Activated T-helper 1 cell treated with Interleukin-2 at 50 U/mL for 16 hours (primary cell): ENCODE measurements at regions not wholly inside any gene's neighbourhood (a gene's known extent, or its start where the extent isn't known, plus 50 kb on each side); places are given as distances from the start of the nearest gene placed in this dataset.
"Not testable (repeated sequence)": the region's sequence is repeated elsewhere in the genome, so short reads cannot be mapped to it uniquely, and the experiment has no call there.

Experiments used
- DNase-seq: peaks from one replicate; pipeline ENCODE4 v3.0.0-alpha.2; 2020; ENCODE audit warnings: low read depth

DNA sequence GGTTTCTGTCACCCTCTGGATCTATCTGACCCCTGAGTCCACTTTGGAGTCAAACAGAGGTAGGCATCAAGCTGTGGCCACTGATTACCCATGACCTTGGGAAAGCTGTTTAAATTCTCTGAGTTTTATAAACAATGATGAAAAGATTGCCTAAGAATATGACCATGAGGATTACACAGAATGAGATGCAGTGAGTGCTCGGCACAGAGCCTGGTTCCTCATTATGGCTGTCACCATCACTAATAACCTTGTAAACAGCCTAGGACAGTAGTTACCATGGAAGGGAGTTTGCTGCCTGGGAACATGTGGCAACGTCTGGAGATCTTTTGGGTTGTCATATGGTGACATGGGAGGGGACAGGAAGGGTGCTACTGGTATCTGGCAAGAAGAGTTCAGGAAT is 248.3 kb upstream of the KAZN start:
- no peak for DNase-seq

DNA sequence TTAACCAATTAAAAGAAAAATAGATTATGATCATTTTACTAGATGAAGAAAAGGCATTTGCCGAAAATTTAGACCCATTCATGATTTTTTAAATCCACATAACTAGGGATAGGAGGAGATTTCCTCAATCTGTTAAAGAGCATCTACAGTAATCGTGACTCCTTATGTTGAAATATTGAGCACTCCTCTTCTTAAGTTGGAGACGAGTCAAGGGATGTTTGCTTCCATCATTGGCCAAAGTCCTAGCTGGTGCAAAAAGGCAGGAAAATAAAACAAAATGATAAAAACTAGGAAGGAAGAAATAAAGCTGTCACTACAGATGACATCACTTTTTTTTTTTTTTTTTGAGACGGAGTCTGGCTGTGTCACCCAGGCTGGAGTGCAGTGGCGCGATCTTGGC is 245.6 kb upstream of the KAZN start:
- no peak for DNase-seq

DNA sequence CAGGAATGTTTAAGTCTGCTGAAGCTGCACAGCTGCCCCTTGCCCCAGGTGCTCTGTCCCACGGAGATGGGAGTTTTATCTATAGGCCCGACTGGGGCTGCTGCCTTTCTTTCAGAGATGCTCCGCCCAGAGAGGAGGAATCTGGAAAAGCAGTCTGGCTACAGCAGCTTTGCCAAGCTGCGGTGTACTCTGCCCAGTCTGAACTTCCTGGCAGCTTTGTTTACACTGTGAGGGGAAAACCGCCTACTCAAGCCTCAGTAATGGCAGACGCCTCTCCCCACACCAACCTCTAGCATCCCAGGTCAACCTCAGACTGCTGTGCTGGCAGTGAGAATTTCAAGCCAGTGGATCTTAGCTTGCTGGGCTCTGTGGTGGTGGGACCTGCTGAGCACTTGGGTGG is 237.5 kb upstream of the KAZN start:
- not testable (repeated sequence) for DNase-seq

DNA sequence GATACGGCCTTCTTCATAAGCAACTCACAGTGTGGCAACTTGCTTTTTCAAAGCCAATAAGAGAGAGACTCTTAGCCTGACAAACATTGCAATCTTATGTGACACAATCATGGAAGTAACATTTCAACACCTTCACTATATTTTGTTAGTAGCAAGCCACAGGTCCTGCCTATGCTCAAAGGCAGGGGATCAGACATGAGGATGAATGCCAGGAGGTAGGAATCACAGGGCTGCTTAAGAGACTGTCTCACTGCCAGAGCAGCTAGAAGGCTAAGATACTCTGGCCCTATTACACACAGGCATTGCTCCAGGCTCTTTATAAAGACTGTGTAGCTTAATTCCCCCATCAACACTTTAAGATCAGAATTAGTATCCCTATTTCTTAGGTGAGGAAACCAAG is 236.2 kb upstream of the KAZN start:
- no peak for DNase-seq

DNA sequence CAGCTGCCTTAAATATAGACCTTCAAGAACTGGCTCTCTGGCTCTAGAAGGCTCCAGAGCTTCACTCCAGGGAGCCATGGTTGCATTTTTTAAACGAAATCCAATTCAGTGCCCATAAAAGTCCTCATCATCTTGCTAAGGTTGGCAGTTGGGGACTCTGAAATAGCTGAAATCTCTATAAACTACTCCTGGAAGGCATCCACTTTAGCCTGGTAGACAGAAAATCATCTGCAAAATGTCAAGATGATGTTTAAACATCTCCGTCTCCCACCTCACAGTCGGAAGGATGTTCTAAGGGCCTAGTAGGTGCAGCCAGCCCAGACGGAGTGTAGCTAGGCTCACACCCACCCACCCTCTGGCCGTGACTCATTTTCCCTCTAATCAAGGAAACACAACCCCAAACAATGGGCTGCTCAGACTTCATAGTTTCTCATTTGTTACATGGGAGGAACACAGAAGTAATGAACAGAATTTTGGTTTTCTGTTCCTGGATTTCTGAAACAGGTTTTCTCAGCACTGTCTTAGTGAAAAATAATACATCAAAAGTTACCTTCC is 235.4 kb upstream of the KAZN start:
- DNase-seq: no peak

DNA sequence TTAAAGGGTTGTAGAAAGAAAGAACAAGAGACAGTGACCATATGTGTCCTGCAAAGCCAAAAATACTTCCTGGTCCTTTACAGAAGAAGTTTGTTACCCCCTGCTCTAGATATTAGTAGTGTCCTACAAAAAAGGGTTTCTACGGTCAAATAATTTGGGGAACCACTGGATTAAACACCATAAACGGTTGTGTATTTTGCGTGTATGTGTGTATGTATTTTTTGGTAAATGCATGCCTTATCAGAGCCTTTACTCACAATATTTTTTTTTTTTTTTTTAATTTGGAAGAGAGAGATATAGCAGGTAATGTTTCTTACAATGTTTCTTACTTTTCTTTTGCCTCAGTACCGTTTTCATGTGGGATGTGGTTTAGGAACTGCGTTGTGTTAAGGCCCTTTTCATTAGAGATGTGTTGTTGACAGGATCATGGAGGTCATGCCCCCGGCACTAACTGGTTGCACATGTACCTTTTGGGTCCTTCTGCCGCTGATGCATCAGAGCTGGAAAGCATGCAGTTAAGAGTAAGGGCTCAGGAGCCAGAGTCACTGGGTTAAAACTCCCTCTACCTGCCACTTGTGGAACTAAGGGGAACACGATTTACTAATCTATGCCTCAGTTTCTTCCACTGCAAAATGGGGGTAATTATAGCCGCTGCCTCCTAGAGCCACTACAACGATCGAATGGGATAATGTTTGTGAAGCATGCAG is 234.6 kb upstream of the KAZN start:
- DNase-seq: no peak

DNA sequence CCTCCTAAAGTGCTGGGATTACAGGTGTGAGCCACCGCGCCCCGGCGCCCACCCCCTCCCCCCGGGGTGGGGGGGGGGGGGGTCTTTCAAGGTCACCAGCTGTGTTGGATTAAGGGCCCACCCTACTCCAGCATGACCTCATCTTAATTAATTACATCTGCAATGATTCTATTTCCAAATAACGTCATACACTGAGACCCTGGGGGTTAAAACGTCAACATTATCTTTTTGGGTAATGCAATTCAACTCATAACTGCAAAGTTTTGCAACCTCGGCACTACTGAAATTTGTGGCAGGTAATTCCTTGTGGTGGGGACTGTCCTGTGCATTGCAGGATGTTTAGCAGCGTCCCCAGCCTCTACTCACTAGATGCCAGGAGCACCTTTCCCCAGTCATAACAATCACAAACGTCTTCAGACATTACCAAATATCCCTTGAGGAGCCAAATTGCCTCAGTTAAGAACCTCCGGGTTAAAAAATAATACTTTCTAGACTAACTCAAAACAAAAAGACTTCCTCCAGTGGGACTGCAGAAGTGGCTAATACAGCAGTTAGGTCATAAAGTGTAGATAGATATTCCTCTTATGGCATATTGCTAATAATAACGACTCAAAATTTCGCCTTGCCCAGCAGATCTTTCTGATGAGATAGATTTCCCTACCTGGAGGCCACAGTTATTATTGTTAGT is 233.0 kb upstream of the KAZN start:
- DNase-seq: no peak

DNA sequence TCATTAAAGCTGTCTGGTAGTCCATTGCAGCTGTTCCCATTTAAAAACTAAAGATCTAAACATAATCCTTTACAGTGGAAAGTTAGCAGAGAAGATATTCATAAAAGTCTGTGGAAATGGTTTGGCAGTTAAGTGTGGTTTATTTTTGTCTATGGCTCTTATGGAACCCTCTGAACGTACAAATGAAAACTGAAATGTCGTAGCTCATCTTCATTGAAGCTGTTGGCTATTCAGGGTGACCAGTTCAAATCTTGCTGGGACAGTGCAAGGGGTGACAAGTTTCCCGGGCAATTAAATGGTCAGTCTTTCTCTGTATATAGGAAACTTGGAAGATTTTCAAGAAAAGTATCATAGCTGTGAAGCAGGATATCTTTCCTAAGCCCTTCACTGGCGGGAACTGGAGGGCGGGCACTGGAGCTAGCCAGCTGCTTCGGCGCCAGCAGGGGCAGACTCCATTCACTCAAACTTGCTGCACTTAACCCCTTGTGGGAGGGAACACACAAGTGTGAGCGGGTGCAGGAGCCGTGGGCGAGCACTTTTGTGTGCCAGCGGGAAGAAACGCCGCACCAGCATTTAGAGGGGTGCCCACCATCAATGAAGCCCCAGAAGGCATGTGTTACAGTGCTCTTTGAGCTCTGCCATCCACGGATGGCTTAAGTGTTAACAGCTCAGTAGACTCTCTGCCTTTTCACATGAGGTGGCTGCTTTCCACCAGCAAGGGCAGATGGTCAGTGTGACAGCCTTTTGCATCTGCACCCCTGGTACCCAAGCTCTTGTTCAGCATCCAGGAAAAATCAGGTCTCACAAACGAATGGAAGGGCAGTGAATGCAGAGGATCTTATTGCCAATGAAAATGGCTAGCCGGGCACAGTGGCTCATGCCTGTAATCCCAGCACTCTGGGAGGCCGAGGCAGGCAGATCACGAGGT is 232.1 kb upstream of the KAZN start:
- no peak for DNase-seq

DNA sequence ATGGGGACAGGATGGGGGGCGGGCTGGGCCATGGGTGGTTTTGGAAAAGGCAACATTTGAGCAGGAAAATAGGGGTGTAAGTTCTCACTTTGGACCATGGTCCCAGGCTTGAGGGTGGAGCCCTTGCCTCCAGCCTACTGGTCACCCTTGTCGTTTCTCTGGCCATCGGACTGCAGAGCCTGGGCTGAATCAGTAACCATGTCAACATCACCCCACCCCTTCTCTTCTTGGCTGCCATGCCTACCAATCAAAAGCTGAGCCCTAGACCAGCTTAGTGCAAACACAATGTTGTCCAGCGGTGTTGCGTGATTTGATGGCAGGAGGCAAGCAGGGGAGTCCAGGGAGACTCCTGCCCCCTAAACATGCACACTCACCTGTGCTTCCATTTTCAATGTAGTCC is 231.0 kb upstream of the KAZN start:
- DNase-seq: no peak

DNA sequence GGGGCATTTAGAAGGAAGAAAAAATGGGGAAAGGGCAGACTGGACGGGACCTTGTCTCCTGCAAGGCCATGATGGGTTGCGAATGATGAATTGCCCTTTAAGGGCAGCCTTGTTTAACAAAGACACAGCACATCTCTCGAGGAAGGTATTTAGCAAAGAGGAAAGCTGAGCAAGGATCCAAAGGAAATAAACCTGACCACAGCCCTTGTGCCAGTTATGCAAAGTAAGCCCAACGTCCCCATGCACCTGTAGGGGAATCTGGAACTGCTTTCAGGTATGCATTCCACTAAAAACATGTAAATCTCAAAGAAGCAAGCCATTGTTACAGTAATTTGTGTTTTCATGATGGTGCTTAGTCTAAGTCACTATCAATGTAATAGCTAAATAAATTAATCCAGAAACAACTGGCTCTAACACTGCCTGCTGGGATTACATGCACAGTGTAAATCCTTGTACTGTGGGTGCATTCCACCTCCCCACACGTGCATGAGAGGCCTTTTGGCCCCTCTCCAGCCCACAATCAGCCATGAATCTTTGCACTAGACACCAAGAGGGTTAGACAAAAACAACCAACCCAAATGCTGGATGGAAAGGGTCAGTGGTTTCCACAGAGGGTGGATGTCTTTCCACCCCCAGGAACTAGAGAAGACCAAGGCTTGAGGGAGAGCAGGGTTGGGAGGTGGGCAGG is 228.8 kb upstream of the KAZN start:
- DNase-seq: no peak

DNA sequence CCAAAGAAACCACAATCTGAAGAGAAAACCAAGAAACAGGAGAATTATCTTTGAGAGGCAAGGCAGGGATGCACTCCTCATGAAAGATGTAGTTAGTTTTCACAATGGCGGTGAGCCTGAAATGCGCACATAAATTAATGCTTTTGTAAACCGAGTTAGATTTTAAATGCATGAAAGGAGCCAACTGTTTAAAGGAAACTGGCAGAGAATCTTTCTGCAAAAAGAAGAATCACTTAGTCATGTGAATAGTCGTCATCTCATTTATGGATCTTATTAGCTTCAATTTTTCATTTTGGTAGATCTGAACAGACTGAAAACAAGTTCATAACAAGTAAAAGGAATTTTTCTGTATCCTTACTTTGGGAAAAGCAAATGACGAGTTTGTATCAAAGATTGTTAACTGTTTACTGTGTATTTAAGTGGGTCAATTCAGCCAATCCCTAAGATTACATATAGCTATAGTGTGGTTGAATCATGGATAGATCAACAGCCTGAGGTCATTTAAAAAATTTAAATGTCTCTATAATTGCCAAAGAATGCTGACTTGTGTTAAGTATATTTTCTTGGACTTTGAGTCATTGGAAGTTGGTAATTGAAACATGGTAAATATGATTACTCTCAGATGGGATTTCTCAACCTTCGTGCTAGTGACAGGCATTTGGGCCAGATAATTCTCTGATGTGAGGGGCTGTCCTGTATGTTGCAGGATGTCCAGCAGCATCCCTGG is 226.6 kb upstream of the KAZN start:
- DNase-seq: no peak

DNA sequence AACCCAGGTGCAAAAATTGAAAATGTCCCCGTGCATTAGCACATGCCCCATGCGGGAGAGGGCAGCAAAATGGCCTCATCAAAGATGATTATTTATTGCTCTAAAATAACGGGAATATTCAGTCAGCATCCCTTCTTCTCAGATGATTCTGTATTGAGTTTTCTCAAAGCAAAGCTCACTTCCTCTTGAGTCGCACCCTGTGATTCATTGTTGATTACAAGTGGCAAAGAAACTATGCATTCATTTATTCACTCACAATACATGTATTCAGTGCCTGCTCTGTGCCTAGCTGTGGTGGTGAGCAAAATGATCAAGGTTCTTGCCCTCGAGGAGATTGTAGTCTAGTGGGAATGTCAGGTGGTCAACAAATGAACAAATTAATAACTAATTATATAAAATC is 226.0 kb upstream of the KAZN start:
- DNase-seq: no peak

DNA sequence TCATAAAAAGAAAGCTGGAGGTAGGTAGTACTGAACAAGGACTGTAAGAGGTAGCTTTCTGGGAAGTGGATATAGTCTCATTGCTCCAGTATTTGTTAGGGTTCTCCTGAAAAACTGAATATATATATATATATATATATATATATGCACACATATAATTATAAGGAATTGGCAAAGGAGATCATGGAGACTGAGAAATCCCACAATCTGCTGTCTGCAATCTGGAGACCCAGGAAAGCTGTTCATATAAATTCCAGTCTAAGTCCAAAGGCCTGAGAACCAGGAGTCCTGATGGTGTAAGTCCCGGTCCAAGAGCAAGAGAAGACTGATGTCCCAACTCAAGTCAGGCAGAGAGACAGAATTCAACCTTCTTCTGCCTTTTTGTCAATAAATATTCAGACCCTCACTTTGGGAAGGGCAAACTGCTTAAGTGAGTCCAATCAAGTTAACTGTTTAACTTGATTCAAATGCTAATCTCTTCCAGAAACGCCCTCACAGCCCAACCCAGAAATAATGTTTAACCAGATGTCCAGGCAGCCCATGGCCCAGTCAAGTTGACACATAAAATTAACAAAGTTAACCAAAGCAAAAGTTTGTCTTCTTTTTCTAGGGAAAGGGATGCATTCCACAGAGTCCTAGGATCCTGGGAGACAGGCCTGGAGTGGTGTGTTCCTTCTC is 225.3 kb upstream of the KAZN start:
- DNase-seq: no peak

DNA sequence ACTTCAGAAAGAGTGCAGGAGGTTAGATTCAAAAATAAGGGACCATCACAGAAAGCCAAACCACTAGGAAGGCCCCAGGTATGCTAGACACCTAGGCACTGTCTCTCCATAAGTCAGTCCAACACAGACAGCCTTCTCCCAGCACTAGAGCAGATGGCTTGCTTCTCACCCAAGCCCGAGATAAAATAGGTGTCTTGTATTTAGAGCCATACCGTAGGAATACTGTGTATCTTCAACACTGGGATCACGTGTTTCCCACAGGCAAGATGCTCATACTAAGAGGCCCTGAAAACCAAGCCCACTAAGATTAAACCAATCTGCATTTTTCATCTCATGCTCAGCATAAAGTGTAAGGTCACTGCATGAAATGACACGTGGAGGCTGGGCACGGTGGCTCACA is 223.3 kb upstream of the KAZN start:
- DNase-seq: no peak

DNA sequence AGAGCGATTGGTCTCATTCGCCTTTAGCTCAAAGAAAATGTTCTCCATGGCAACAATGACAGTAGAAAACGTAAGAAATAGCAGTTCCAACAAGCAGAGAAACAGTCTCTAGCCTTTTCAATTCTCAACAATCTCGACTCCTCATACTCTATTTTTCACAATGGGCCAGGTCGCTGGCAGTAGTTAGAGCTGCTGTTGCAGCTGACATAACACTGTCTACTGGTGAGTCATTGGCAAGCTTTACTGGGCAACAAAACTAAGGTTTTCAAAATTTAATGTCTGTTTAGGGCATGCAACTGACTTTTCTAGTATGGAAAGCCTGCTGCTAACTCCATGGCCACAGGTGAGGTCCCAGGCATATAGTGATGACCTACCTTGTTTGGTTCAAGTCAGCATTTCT is 221.1 kb upstream of the KAZN start:
- no peak for DNase-seq

DNA sequence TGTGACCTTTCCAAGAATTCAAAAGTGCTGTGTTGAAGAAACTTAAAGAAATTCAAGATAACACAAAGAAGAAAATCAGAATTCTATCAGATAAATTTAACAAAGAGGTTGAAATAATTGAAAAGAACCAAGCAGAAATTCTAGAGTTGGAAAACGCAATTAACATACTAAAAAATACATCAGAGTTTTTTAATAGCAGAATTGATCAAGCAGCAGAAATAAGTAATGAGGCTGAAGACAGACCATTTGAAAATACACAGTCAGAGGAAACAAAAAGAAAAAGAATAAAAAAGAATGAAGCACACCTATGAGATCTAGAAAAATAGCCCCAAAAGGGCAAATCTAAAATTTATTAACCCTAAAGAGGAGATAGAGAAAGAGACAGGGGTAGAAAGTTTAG is 218.1 kb upstream of the KAZN start:
- no peak for DNase-seq

DNA sequence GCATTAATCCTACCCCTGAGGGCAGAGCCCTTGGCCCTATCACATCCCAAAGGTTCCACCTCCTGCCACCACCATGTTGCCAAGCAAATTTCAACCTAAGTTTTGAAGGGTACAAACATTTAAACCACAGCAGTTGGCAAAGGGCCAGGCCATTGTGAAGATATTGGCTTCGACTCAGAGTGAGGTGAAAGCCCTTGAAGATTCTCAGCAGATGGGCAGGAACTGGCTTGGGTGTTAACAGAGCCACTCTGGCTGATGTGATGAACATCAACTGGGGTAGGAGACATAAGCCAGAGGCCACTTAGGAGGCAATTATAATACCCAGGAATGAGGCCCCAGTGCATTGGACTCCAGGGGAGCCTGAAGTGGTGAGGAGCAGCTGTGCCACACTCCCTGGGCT is 207.7 kb upstream of the KAZN start:
- DNase-seq: no peak

DNA sequence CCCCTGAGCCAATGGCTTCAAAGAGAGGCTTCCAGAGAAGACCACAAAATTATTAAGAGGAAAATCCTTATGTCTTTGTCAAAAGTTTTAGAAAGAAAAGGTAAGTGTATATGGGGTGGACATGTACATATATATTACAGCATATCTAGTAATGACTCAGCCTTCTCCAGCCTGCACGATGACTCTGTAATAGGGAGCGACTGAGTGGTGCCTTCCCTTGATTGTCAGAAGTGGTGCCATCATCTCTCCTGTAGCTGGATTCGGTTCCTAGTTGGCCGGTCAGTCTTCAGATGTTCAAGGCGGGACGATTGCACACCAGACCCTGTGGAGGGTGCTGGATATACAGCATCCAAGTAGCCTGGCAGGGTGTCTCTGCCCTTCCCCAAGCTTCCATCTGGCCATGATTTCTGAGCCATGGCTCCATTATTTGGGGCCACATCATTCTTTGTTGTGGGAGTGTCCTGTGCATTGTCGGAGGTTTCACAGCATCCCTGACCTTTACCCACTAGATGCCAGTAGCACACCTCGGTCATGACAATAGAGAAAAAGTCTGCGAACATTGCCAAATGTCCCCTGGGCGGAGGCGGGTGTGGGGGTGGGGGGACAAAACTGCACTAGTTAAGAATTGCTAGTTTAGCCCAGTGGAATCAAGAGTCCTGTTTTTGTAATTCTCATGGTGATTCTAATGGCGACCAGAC is 206.2 kb upstream of the KAZN start:
- no peak for DNase-seq

DNA sequence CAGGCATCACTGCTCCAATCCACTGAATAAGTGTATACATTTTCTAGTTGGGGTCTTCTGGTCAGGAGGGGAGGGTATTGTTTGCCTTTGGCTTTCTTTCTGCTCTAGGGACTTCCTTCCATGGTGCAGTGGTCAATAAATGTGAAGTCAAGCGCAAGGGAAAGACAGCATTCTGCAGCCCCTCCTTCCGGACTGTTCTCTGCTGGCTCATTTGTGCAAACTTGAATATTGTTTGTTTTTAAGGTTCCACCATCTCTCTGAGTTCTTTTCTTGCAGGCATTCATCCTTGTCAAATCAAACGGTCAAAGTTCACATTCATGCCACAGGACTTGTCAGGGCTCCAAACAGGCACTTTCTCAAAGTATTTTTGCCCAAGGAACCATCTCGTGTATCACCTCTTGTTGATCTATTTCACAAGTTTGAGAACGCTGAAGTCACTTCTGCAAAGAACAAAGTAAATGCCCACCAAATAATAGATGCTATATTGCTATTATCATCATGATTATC is 205.6 kb upstream of the KAZN start:
- DNase-seq: no peak

DNA sequence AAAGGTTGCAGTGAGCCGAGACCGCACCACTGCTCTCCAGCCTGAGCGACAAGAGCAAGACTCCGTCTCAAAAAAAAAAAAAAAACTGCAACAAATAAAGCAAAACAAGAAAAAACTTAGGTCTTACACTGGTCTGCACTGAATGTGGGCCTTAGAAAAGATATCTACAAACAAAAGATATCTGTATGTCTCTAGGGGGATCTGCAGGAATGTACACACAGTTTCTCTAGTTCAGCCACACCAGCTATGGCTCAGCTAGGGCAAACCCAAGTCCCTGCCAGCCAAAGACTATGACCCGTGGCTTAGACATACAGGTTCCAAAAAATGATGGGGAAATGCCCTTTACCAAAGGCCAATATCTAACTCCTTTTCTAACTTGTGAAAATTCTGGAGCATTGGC is 202.4 kb upstream of the KAZN start:
- DNase-seq: no peak
